Amniotic epithelial cell (primary cell): ENCODE measurements at regions not wholly inside any gene's neighbourhood (a gene's known extent, or its start where the extent isn't known, plus 50 kb on each side); places are given as distances from the start of the nearest gene placed in this dataset.

Source experiments
- DNase-seq: peaks from one replicate; pipeline ENCODE4 v3.0.0-alpha.2; 2010; ENCODE audit warnings: low read depth

GRCh38 chr17:14762736-14763479, 462.0 kb downstream of the HS3ST3B1 start:
- DNase-seq = no peak

- DNase-seq = no peak
Observed at GRCh38 chr17:14760719-14761411, 460.0 kb downstream of the HS3ST3B1 start.

GRCh38 chr17:14760212-14760611, 459.3 kb downstream of the HS3ST3B1 start:
- no peak for DNase-seq

- DNase-seq = no peak
Observed at GRCh38 chr17:14759325-14759724, 458.4 kb downstream of the HS3ST3B1 start.

- no peak for DNase-seq
Observed at GRCh38 chr17:14756479-14756878, 455.6 kb downstream of the HS3ST3B1 start.

GRCh38 chr17:14755002-14755401, 454.1 kb downstream of the HS3ST3B1 start:
- DNase-seq = peak; percentile 43

GRCh38 chr17:14753383-14753782, 452.5 kb downstream of the HS3ST3B1 start:
- DNase-seq = no peak

- no peak for DNase-seq
Observed at GRCh38 chr17:14752011-14752410, 451.1 kb downstream of the HS3ST3B1 start.

GRCh38 chr17:14750866-14751265, 450.0 kb downstream of the HS3ST3B1 start:
- DNase-seq = no peak

GRCh38 chr17:14749269-14749668, 448.4 kb downstream of the HS3ST3B1 start:
- no peak for DNase-seq

- peak; percentile 23 for DNase-seq
Observed at GRCh38 chr17:14748036-14748710, 447.3 kb downstream of the HS3ST3B1 start.

- no peak for DNase-seq
Observed at GRCh38 chr17:14747603-14747950, 446.7 kb downstream of the HS3ST3B1 start.

- no peak for DNase-seq
Observed at GRCh38 chr17:14746822-14747602, 446.1 kb downstream of the HS3ST3B1 start.

- peak; percentile 53 for DNase-seq
Observed at GRCh38 chr17:14745541-14745940, 444.7 kb downstream of the HS3ST3B1 start.

- DNase-seq = peak; percentile 75
Observed at GRCh38 chr17:14744761-14745473, 444.0 kb downstream of the HS3ST3B1 start.

GRCh38 chr17:14741491-14741890, 440.6 kb downstream of the HS3ST3B1 start:
- peak; percentile 39 for DNase-seq

- DNase-seq = no peak
Observed at GRCh38 chr17:14739656-14740431, 439.0 kb downstream of the HS3ST3B1 start.

- DNase-seq = no peak
Observed at GRCh38 chr17:14738652-14738988, 437.7 kb downstream of the HS3ST3B1 start.

GRCh38 chr17:14737984-14738651, 437.2 kb downstream of the HS3ST3B1 start:
- peak; percentile 97 for DNase-seq

- DNase-seq = no peak
Observed at GRCh38 chr17:14736631-14737030, 435.8 kb downstream of the HS3ST3B1 start.
